Adrenal gland (tissue), 5 donors: ENCODE measurements at regions not wholly inside any gene's neighbourhood (a gene's known extent, or its start where the extent isn't known, plus 50 kb on each side); places are given as distances from the start of the nearest gene placed in this dataset.

ENCODE experiments used
- POLR2A ChIP-seq, 2 donors: fragments of 450-650 bp; IDR thresholded peaks; one replicate each; pipeline ENCODE4 v1.6.1; 2017; ENCODE audit warnings: antibody characterized with exemption in 2 of 2, mild to moderate bottlenecking in 2 of 2, moderate library complexity in 1 of 2
- TF ChIP-seq, protein P1 (sequence below), 6 experiments: fragments of 450-650 bp in 4 of 6; fragments of 200-600 bp in 2 of 6; sonication (generic) in 1 of 6; IDR thresholded peaks; 1 replicate in 5 of 6; 2 replicates in 1 of 6; pipeline versions ENCODE4 v1.5.1 to v1.8.0; 2016 to 2021; ENCODE audit warnings: antibody characterized with exemption in 6 of 6, mild to moderate bottlenecking in 2 of 6, moderate library complexity in 1 of 6
- donor health status: DM: no; HTN: no; CAD: no.

DNA sequence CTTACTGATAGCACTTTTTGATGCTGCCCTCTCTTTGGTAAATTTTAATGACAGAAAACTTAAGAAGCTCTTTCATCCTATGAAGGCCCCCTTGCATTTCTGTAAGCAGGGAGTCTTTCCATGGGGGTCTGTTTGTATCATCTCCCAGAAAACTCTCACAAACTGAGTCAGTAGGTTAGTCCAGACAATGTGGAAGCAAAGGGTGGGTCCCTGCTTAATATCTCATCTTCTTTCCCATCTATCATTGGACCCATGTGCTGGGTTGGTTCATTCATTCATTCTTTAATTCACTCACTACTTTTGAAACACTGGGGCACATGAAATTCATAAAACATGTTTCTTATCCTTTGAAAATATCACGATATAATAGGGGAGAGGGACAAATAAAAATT lies 164.3 kb downstream of the NTMT2 start:
- TF ChIP-seq POLR2A (IDR thresholded peaks at IDR 0.05): no peak
- TF ChIP-seq, protein P1, sequence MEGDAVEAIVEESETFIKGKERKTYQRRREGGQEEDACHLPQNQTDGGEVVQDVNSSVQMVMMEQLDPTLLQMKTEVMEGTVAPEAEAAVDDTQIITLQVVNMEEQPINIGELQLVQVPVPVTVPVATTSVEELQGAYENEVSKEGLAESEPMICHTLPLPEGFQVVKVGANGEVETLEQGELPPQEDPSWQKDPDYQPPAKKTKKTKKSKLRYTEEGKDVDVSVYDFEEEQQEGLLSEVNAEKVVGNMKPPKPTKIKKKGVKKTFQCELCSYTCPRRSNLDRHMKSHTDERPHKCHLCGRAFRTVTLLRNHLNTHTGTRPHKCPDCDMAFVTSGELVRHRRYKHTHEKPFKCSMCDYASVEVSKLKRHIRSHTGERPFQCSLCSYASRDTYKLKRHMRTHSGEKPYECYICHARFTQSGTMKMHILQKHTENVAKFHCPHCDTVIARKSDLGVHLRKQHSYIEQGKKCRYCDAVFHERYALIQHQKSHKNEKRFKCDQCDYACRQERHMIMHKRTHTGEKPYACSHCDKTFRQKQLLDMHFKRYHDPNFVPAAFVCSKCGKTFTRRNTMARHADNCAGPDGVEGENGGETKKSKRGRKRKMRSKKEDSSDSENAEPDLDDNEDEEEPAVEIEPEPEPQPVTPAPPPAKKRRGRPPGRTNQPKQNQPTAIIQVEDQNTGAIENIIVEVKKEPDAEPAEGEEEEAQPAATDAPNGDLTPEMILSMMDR (IDR thresholded peaks at IDR 0.05): no peak
